ENCODE measurements at regions not wholly inside any gene's neighbourhood (a gene's known extent, or its start where the extent isn't known, plus 50 kb on each side); places are given as distances from the start of the nearest gene placed in this dataset.

DNA sequence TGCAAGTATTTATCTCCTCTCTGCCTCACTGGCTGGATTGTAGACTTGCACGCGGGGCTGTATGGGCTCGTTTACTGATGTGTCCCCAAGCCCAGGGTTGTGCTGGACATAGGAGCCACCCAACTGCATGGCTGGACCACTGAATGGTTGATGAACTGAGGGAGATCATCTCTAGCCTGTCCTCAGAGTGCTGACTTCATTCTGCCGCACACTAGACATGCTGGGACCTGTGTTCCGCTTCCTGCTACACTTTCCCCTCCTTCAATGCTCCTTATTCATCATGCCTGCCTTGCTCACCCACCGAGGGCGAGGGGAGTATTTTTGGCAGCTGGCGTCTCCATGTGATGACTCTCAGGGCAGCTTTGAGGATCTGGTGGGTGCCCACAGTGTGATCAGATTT, 440.2 kb downstream of the GLRX3 start:
- TF ChIP-seq, protein P1, sequence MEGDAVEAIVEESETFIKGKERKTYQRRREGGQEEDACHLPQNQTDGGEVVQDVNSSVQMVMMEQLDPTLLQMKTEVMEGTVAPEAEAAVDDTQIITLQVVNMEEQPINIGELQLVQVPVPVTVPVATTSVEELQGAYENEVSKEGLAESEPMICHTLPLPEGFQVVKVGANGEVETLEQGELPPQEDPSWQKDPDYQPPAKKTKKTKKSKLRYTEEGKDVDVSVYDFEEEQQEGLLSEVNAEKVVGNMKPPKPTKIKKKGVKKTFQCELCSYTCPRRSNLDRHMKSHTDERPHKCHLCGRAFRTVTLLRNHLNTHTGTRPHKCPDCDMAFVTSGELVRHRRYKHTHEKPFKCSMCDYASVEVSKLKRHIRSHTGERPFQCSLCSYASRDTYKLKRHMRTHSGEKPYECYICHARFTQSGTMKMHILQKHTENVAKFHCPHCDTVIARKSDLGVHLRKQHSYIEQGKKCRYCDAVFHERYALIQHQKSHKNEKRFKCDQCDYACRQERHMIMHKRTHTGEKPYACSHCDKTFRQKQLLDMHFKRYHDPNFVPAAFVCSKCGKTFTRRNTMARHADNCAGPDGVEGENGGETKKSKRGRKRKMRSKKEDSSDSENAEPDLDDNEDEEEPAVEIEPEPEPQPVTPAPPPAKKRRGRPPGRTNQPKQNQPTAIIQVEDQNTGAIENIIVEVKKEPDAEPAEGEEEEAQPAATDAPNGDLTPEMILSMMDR (IDR thresholded peaks at IDR 0.05) = no peak
- no peak for TF ChIP-seq POLR2A (IDR thresholded peaks at IDR 0.05)

Data from Peyer's patch (tissue), 4 donors.